ENCODE measurements at regions not wholly inside any gene's neighbourhood (a gene's known extent, or its start where the extent isn't known, plus 50 kb on each side); places are given as distances from the start of the nearest gene placed in this dataset.

DNA sequence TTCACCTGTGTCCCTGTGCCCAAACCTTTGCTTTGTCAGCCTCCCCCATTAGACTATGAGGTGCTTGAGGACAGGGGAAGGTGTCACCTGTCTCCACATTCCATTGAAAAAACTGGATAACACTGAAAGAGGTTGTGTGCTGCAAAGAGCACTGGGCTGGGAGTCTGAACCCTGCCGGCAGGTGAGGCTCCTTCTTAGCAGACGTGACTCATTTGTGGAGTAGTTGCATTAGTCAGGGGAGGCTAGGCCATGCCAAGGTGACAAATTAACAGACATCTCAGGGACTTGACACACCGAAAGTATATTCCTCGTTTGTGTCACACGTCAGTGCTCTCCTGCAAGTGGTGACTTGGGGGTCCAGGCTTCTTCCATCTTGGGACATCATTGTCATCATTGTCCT is 95.9 kb upstream of the STX18 start:
- no peak for DNase-seq (ENCODE audit: low spot score)

DNA sequence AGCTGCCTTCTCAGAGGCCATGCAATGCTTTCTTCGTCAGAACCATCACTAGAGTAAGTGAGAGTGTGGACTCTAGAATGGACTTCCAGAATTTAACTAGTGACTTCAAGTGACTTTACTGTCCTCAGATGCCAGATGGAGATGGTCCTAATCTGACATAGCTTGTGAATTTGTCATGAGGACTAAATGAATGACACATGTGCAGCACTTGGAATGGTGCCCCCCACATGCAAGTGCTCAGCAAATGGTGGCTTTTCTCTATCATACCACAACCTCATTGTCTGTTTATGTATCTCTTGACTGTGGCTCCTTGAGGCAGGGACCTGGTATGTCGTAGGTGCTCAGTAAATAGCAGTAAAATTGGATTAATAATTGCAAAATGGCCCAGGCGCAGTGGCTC is 91.6 kb upstream of the STX18 start:
- DNase-seq (ENCODE audit: low spot score) = no peak

DNA sequence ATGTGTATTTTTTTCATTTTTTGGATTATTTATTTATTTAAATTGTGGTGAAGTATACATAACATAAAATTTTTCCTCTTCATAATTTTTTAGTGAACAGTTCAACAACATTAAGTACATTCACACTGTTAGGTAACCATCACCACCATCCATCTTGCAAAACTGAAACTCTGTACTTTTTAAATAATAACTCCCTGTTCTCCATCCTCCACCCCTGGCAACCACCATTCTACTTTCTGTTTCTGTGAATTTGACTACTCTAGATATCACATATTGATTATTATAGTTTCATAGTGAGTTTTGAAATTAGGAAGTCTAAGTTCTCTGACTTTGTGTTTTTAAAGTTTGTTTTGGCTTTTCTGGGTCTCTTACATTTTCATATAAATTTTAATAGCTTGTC is 89.3 kb upstream of the STX18 start:
- no peak for DNase-seq (ENCODE audit: low spot score)

DNA sequence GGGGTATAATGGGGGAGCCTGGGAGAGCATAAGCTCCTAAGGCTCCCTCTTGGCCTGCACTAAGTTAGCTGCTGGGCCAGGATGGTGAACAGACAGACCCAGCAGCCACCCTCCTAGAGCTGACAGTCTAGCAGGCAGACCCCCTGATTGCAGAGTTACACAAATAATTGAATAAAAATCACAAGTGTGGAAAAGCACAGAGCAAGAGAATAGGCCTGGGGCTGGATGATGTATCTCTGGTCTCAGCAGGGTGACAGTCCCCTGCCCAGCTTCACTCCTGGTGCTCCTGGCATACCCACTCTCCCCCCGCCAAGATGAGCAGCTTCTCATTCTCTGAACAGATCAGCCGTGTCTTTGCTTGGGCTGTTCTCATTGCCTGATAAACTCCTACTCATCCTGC is 86.1 kb upstream of the STX18 start:
- DNase-seq (ENCODE audit: low spot score) = no peak

DNA sequence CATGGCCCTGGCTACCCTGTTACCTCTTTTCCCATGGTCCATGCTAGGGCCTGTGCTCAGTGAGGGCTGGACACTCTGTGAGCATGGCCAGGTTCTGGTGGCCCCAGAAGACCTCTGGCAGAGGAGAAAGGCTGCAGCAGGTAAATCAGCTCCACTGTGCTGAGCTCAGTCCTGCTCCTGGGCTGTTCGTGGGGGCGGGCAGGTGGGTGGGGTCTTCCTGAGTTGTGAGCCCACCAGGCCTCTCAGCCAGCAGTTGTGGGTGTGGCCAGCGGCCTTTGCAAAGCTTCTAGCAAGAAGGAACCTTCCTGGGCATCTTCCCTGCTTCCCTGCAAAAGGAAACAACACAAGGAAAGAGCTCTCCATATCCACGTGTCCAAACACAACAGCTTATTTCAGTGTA is 85.3 kb upstream of the STX18 start:
- peak; percentile 49 for DNase-seq (ENCODE audit: low spot score)

DNA sequence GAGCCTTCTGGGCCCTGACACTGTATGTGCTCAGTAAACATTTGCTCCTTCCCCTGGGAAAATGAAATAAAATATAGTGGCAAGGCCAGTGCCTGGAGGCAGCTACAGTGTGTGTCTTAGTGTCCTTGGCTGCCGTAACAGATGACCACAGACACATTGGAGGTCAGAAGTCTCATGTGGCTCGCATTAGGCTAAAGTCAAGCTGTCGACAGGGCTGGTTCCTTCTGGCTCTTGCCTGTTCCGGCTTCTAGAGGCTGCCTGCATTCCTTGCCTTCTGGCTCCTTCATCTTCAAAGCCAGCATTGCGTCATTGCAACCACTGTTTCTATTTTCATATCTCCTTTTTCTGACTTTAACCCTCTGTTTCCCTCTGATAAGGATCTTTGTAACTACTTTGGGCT is 83.6 kb upstream of the STX18 start:
- DNase-seq (ENCODE audit: low spot score) = no peak

DNA sequence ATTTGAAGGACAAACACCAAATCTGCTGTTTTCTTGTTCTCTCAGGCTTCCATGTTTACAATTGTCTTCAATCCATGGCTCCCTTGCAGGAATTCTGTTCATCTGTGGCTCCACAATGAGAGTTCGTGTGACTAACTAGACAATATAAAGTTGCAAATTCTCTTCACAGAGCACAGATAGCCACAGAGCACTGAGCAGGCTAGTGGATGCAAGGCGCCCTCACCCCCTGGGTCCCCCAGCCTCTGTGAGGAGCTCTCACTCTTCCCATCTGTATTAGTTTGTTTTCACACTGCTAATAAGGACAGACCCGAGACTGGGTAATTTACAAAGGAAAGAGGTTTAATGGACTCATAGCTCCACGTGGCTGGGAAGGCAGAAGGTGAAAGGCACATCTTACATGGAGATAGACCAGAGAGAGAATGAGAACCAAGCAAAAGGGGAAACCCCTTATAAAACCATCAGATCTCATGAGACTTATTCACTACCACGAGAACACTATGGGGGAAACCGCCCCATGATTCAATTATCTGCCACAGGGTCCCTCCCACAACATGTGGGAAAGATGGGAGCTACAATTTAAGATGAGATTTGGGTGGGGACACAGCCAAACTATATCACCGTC is 82.5 kb upstream of the STX18 start:
- no peak for DNase-seq (ENCODE audit: low spot score)

DNA sequence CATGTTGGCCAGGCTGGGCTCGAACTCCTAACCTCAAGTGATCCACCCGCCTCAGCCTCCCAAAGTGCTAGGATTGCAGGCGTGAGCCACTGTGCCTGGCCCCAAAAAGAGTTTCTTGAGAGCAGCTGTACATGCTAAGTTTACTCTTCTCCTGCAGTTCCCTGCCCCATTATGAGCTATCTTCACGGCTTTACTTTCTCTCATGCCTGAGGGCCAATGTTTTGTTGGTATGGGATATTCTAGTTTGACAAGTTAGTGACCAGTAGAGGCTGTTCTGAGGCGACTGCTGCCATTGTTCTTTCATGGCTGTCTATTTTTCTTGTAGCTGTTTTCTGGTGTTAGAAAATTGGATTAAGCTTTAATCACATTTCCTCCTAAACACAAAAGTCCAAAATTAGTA is 78.0 kb upstream of the STX18 start:
- DNase-seq (ENCODE audit: low spot score) = no peak

DNA sequence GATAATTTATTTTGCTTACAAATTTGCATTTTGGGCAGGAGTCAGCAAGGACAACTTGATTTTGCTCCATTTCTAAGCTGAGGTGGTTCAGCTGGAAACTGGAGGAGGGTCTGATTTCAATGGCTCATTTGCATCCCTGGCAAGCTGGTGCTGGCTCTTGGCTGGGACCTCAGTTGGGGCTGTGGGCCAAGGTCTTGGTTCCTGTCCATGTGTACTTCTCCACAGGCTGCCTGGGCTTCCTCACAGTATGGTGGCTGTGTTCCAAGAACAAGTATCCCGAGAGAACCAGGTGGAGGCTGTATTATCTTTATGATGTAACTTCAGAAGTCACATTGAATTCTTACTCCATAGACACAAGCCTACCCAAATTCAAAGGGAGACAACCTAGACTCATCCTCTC is 77.0 kb upstream of the STX18 start:
- DNase-seq (ENCODE audit: low spot score) = no peak

DNA sequence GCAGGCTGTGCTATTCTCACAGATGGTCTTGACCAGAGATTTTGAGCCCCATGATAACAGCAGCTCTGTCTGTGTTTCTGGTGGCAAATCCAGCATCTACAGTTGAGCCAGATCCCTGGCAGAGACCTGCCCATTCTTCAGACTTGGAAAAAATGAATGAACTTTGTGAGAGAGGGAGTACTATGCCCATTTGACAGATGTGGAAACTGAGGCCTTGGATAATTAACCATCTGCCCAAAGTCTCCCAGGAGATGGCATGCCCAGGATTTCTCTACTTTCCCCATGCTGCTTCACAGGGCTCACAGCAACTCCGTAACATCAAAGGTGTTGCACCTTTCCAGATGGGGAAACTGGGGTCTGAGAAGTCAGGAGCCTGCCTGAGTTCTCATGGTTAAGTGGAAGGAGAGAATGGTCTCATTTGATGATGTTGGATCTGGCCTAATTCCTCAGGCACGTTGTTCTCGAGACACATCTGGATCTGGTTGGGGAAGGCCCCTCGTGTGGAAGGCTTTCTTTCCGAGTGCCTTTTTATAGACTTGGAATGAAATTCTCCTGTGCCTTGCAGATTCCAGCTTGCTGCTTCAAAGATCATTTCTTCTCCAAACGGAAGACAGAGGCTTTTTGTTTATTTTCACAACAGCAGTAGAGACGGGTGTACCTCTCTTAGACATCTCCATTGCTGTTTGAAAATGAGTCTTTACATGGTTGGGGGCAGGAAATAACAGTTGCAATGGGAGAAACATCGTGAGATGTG is 73.3 kb upstream of the STX18 start:
- no peak for DNase-seq (ENCODE audit: low spot score)

DNA sequence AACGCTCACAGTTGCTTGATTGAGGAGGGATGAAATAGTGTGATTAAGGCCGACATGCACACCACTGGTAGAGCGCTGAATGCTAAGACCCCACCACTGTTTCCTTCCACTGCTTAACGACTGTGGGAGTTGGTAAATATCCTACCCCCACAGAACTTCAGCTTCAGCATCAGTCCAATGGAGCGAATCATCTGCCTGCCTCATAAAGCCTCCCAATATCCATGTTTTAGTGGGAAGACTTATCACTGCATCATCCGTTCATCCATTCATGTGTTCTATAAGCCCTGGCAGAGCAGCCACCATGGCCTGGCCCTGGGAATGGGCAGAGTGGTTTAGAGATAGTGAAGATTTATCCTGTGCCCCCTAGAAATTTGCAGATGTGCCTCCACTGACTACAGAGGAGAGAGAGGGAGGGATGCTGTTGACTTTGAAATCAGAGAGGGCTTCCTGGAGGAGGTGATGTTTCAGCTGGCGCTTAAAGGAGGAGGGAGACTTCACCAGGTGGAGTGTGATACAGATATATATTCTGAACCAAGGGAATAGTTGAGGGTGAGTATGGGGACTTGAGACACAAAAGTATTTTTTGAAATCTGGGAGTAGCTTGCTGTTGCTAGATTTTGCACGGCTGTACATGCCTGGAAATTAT is 71.9 kb upstream of the STX18 start:
- DNase-seq (ENCODE audit: low spot score) = no peak

DNA sequence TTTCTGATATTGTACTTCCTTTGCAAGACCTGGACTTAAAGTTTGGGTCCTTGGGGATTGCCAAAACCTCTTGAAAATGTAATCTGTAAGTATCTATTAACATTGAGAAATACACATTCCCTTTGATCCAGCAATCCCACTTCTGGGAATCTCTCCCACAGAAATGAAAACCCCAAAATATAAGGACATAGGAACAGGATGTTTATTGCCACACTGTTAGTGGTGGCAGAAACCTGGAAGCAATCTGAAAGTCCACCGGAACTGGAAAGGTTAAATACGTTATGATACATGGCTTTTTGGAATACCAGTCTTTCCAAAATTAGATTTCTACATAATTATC is 71.2 kb upstream of the STX18 start:
- DNase-seq (ENCODE audit: low spot score) = no peak

DNA sequence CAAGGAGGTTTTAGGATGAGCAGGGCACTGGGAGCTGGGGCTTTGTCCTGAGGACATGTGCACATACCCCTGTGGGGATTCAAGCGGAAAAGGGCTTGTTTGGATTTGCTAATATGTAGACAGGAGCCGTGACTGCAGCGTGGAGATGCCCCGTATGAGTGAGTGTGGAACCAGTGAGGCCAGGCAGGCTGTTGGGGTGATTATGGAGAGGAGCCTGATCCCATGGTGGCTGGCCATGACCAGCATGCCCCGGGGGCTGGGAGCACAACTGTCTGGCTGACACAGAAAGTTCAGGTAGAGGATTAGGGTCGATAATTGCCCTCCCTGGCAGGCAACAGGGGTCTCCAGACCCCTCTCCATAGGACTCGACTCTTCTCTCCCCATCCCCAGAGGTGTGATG is 68.8 kb upstream of the STX18 start:
- DNase-seq (ENCODE audit: low spot score) = no peak

DNA sequence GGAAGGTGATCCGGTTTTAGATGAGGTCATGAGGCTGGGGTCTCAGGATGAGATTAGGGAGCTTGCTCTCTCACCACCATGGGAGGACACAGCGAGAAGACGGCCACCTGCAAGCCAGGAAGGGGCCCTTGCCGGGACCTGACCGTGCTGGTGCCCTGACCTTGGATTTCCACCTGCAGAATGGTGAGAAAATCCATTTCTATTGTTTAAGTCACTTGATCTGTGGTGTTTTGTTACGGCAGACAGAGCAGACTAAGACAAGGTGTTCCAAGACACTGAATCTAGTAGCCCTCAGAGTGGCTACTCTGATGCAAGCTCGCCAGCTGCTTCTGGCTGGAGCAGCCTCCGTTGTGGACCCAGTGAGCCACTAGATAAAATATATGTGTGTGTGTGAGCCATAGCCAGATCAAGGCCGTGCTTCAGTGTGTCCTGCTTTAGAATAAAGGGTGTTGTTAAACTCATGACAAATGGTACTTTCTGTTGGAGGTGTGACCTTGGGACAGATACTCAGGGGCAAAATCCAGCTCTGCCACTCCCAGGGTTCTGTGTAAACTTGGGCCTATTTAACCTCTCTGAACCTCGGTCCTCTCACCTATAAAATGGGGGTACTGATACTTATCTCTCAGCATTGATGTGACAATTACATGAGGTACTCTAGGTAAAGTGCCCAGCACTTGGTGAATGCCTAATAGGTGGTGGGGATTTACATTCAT is 67.9 kb upstream of the STX18 start:
- DNase-seq (ENCODE audit: low spot score) = no peak

DNA sequence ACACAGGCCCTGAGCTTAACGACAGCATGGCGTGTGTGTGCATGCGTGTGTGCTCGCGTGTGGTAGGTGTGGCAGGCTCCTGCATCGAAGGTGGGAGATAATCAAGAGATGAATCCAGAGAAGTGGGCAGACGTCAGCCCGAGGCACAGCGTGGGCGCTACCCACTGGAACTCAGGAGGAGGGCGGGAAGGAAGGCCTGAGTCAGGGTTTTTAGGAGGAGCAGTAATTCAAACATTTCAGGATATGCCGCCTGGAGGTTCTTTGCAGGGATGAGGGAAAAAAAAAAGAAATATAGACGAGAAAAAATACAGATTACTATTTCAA is 66.3 kb upstream of the STX18 start:
- DNase-seq (ENCODE audit: low spot score) = no peak

DNA sequence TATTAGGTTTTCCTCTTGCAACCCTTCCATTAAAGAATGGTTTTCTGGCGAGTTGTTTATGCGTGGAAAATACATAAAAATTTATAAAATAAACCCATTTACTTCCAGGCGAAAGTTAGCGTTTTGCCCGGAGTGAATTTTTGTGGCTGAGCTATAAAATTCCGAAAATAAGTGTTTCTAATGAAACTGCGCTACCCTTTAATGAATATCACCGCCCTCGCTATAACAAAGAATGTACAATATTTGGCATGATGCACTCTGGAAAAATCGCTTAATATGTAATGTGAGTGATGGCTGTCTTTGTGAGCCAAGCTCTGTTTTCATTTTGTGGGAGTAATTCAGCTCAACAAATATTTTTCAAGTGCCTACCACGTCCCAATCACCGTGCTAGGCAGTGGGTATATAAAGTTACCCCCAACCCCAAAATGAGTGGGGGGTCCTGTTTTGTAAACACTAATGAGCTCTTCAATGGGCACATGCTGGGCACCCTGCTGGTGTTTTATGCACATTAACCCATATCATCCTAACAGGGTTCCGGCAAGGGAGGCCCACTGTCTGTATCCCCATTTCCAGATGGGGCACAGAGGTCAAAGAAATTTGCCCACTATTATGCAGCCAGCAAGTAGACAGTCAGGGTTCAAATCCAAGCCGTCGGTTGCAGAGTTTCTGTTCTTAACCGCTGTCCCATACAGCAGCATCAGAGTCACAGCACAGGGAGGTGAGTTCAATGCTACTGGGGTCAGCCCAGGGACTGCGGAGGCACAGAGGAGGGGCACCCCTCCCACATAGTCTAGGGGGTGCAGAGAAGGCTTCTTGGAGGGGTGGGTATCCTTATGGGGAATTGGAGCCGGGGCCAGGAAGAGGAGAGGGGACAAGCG is 65.7 kb upstream of the STX18 start:
- no peak for DNase-seq (ENCODE audit: low spot score)

DNA sequence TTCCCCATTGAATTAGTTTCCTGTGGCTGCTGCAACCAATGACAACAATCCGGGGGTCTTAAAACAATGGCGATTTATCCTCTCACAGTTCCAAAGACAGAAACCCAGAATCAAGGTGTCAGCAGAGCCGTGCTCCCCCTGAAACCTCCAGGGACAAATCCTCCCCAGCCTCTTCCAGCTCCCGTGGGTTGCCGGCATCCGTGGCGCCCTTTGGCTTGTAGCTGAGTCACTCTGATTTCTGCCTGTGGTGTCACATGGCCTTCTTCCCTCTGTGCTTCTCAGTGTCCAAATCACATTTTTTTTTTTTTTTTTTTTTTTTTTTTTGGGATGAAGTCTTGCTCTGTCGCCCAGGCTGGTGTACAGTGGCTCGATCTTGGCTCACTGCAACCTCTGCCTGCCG is 64.5 kb upstream of the STX18 start:
- DNase-seq (ENCODE audit: low spot score) = no peak

DNA sequence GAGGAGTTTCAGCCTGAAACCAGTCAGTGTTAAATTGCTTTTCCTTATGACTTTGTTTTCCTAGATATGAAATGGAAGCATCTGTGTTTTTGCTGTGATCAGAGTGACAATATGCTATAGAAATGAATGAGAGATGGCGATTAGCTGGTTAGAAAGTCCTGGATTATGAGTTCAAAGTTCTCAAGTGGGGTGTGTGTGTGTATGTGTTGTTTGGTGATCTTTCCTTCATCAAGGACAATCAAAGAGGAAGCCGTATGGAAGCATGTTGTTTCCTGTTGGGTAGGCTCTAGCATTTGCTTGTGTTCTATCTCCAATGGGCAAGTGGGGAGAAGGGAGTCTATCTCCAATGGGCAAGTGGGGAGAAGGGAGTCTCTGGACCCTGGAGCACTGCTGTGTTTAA is 64.0 kb upstream of the STX18 start:
- DNase-seq (ENCODE audit: low spot score) = no peak

DNA sequence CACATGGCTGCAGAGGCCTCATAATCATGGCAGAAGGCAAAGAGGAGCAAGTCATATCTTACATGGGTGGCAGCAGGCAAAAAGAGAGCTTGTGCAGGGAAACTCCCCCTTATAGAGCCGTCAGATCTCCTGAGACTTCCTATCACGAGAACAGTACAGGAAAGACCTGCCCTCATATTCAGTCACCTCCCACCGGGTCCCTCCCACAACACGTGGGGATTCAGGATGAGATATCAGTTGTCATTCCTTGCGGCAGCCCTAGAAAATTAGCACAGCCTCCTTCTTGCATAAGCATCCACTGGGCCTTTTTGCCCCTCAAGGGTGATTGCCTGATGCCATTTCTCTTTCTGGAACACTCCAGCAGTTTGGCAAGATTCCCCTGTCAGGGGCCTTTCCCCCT is 61.7 kb upstream of the STX18 start:
- DNase-seq (ENCODE audit: low spot score) = no peak

DNA sequence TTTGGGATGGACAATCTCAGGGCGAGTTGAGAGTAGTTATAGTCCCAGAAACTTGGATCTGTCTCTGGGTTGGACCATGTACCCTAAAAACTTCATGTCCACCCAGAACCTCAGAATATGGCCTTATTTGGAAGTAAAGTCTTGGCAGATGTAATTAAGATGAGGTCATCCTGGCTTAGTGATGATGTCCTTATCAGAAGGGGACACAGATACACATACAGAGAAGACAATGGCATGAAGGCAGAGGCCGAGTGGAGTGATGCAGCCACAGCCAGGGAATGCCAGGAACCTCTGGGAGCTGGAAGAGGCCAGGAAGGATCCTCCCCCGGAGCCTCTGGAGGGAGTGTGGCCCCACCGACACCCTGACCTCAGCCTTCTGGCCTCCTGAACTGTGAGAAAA is 61.2 kb upstream of the STX18 start:
- no peak for DNase-seq (ENCODE audit: low spot score)

DNA sequence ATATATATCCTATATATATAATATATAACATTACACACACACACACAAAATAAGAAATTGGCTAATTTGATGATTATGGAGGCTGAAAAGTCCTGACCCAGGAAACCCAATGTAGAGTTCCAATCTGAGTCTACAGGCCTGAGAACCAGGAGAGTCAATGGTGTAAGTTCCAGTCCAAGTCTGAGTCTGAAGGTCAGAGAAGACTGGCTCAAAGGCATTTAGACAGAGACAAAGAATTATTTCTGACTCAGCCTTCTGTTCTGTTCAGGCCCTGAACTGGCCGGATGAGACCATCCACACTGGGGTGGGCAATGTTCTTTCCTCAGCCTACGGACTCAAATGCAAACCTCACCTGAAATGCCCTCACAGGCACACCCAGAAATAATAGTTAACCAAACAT is 60.6 kb upstream of the STX18 start:
- no peak for DNase-seq (ENCODE audit: low spot score)

DNA sequence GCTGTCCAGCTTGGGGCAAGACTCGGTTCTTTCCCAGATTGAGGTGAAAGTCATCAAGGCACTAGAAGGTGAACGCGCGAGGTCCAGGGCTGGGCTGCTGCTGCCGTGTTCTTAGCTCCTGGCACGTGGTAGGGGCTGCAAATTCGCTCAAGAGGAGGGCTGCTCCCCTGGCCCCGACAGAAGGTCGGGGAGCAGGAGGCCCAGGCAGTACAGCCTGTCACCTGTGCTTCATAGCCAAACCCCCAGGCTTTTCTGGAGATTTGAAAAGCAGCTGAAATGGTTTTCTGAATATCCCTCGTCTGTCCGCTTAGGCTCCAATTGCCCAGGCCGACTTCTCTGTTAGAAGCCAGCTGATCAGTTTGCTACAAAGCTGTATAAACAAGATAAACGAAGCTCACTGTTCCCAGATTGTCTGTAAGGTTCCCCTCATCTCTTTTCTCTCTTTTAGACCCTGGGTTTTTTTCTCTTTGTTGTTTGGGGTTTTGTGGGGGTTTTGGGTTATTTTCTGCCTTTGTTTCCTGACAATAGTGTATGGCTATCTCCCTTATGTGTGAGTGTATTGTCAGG is 60.0 kb upstream of the STX18 start:
- DNase-seq (ENCODE audit: low spot score) = no peak

Data from iPS-NIHi11 (cell line).